BLaER1 (cell line): ENCODE measurements at regions not wholly inside any gene's neighbourhood (a gene's known extent, or its start where the extent isn't known, plus 50 kb on each side); places are given as distances from the start of the nearest gene placed in this dataset.

Experiments used
- H3K27ac ChIP-seq: shearing (Covaris generic); formaldehyde crosslinking; 2 replicates; pipeline ENCODE4 v1.8.1; 2022
- H3K27me3 ChIP-seq: shearing (Covaris generic); formaldehyde crosslinking; 2 replicates; pipeline ENCODE4 v1.8.1; 2022
- H3K36me3 ChIP-seq: shearing (Covaris generic); formaldehyde crosslinking; 2 replicates; pipeline ENCODE4 v1.8.1; 2022
- H3K4me1 ChIP-seq: shearing (Covaris generic); formaldehyde crosslinking; 2 replicates; pipeline ENCODE4 v1.8.1; 2022
- H3K4me2 ChIP-seq: shearing (Covaris generic); formaldehyde crosslinking; 2 replicates; pipeline ENCODE4 v1.8.1; 2022
- H3K4me3 ChIP-seq: shearing (Covaris generic); formaldehyde crosslinking; 2 replicates; pipeline ENCODE4 v1.8.1; 2022
- H3K9ac ChIP-seq: shearing (Covaris generic); formaldehyde crosslinking; 2 replicates; pipeline ENCODE4 v1.8.1; 2022
- H3K9me3 ChIP-seq: shearing (Covaris generic); formaldehyde crosslinking; 2 replicates; pipeline ENCODE4 v1.8.1; 2022
- H4K20me1 ChIP-seq: shearing (Covaris generic); formaldehyde crosslinking; 2 replicates; pipeline ENCODE4 v1.8.1; 2022
- Cebpa-rat ChIP-seq: shearing (Covaris generic); IDR thresholded peaks from 2 replicates; pipeline ENCODE4 v1.8.1; 2022

GRCh38 chr12:62998454-62998853, 63.5 kb upstream of the PPM1H start:
- TF ChIP-seq Cebpa-rat = no peak
- Histone ChIP-seq H3K4me1 (no peaks in the 10 kb centered on the region), H3K36me3 (no peaks in the 10 kb centered on the region), H3K4me3 (no peak overlapping the region), H3K27ac (no peak overlapping the region), H3K9ac (no peak overlapping the region), H3K9me3 (no peaks in the 10 kb centered on the region), H3K27me3 (no peaks in the 10 kb centered on the region), H3K4me2 (no peak overlapping the region), H4K20me1 (no peaks in the 10 kb centered on the region)

GRCh38 chr12:62995097-62995496, 60.1 kb upstream of the PPM1H start:
- no peak overlapping the region for H3K4me2 ChIP-seq
- no peaks in the 10 kb centered on the region for H4K20me1 ChIP-seq
- no peaks in the 10 kb centered on the region for H3K4me1 ChIP-seq
- no peak overlapping the region for H3K27ac ChIP-seq
- no peak overlapping the region for H3K4me3 ChIP-seq
- H3K9ac ChIP-seq = no peak overlapping the region
- H3K36me3 ChIP-seq = no peaks in the 10 kb centered on the region
- no peaks in the 10 kb centered on the region for H3K27me3 ChIP-seq
- TF ChIP-seq Cebpa-rat = no peak
- no peaks in the 10 kb centered on the region for H3K9me3 ChIP-seq

GRCh38 chr12:62986844-62987243, 51.9 kb upstream of the PPM1H start:
- no peak overlapping the region for H3K4me2 ChIP-seq
- no peaks in the 10 kb centered on the region for H3K36me3 ChIP-seq
- H3K9ac ChIP-seq = no peak overlapping the region
- no peak overlapping the region for H3K4me3 ChIP-seq
- H3K9me3 ChIP-seq = no peaks in the 10 kb centered on the region
- no peaks in the 10 kb centered on the region for H3K4me1 ChIP-seq
- no peaks in the 10 kb centered on the region for H3K27me3 ChIP-seq
- H4K20me1 ChIP-seq = no peaks in the 10 kb centered on the region
- H3K27ac ChIP-seq = no peak overlapping the region
- TF ChIP-seq Cebpa-rat = no peak
